ENCODE measurements at regions not wholly inside any gene's neighbourhood (a gene's known extent, or its start where the extent isn't known, plus 50 kb on each side); places are given as distances from the start of the nearest gene placed in this dataset.

DNA sequence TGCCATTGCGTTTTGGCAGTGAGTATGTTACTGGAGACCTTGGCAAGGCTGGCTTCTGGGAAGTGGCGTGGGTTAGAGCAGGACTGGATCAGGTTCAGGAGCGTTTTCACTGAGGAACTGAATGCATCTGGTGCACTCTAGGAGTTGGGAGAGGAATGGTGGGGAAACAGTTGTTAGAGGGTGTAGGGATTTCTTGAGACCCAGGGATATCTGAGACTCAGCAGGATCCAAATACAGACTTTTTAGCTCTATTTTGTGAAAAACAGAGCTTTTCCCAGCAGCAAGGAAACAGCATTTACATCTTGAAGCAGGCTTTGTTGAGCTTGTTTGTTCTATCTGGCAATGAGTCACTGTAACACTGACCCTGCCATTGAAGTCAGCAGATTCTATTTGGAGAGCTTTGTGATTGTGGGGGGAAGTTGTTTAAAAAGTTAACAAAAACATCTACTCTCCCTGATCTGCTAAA is 56.9 kb upstream of the NRIP1 start (continued):
- no peak for TF ChIP-seq ZNF670 (CRISPR knock-in tag; IDR thresholded peaks at IDR 0.05; ENCODE audit: borderline replicate concordance)
- 0 out of 2 replicates have a peak, but pooled peaks have one; percentile 31 for TF ChIP-seq NFKBIZ (CRISPR knock-in tag; IDR thresholded peaks at IDR 0.05)
- TF ChIP-seq RXRB (CRISPR knock-in tag; IDR thresholded peaks at IDR 0.05; ENCODE audit: borderline replicate concordance): peak; percentile 17; the same call in 1 of the 2 replicates
- TF ChIP-seq ZNF274 (CRISPR knock-in tag; IDR thresholded peaks at IDR 0.05): no peak
- TF ChIP-seq, protein P1, sequence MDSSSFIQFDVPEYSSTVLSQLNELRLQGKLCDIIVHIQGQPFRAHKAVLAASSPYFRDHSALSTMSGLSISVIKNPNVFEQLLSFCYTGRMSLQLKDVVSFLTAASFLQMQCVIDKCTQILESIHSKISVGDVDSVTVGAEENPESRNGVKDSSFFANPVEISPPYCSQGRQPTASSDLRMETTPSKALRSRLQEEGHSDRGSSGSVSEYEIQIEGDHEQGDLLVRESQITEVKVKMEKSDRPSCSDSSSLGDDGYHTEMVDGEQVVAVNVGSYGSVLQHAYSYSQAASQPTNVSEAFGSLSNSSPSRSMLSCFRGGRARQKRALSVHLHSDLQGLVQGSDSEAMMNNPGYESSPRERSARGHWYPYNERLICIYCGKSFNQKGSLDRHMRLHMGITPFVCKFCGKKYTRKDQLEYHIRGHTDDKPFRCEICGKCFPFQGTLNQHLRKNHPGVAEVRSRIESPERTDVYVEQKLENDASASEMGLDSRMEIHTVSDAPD (CRISPR knock-in tag; IDR thresholded peaks at IDR 0.05): no peak
- TF ChIP-seq XRCC5 (optimal IDR thresholded peaks at IDR 0.05; ENCODE audit: low read length): peak; percentile 20
- peak; percentile 68; the same call in 1 of the 2 replicates for TF ChIP-seq NFIC (IDR thresholded peaks at IDR 0.05; ENCODE audit: low read length)
- TF ChIP-seq FOXA3 (CRISPR knock-in tag; IDR thresholded peaks at IDR 0.05): peak; percentile 83
- no peak for TF ChIP-seq JDP2 (CRISPR knock-in tag; IDR thresholded peaks at IDR 0.05; ENCODE audit: borderline replicate concordance)
- TF ChIP-seq CHCHD3 (CRISPR knock-in tag; IDR thresholded peaks at IDR 0.05): no peak
- peak; percentile 83 for TF ChIP-seq ZNF292 (CRISPR knock-in tag; IDR thresholded peaks at IDR 0.05; ENCODE audit: borderline replicate concordance, low read depth)
- TF ChIP-seq MED1 (CRISPR knock-in tag; IDR thresholded peaks at IDR 0.05): peak; percentile 43; the same call in 1 of the 2 replicates
- TF ChIP-seq MEF2D (CRISPR knock-in tag; IDR thresholded peaks at IDR 0.05): peak; percentile 26; the same call in 1 of the 2 replicates
- TF ChIP-seq ZNF878 (CRISPR knock-in tag; IDR thresholded peaks at IDR 0.05): peak; percentile 54; the same call in 1 of the 2 replicates
- no peak for TF ChIP-seq LCORL (IDR thresholded peaks at IDR 0.05)
- peak; percentile 3; the same call in 1 of the 2 replicates for TF ChIP-seq LCORL (CRISPR knock-in tag; IDR thresholded peaks at IDR 0.05)
- TF ChIP-seq, protein P2, sequence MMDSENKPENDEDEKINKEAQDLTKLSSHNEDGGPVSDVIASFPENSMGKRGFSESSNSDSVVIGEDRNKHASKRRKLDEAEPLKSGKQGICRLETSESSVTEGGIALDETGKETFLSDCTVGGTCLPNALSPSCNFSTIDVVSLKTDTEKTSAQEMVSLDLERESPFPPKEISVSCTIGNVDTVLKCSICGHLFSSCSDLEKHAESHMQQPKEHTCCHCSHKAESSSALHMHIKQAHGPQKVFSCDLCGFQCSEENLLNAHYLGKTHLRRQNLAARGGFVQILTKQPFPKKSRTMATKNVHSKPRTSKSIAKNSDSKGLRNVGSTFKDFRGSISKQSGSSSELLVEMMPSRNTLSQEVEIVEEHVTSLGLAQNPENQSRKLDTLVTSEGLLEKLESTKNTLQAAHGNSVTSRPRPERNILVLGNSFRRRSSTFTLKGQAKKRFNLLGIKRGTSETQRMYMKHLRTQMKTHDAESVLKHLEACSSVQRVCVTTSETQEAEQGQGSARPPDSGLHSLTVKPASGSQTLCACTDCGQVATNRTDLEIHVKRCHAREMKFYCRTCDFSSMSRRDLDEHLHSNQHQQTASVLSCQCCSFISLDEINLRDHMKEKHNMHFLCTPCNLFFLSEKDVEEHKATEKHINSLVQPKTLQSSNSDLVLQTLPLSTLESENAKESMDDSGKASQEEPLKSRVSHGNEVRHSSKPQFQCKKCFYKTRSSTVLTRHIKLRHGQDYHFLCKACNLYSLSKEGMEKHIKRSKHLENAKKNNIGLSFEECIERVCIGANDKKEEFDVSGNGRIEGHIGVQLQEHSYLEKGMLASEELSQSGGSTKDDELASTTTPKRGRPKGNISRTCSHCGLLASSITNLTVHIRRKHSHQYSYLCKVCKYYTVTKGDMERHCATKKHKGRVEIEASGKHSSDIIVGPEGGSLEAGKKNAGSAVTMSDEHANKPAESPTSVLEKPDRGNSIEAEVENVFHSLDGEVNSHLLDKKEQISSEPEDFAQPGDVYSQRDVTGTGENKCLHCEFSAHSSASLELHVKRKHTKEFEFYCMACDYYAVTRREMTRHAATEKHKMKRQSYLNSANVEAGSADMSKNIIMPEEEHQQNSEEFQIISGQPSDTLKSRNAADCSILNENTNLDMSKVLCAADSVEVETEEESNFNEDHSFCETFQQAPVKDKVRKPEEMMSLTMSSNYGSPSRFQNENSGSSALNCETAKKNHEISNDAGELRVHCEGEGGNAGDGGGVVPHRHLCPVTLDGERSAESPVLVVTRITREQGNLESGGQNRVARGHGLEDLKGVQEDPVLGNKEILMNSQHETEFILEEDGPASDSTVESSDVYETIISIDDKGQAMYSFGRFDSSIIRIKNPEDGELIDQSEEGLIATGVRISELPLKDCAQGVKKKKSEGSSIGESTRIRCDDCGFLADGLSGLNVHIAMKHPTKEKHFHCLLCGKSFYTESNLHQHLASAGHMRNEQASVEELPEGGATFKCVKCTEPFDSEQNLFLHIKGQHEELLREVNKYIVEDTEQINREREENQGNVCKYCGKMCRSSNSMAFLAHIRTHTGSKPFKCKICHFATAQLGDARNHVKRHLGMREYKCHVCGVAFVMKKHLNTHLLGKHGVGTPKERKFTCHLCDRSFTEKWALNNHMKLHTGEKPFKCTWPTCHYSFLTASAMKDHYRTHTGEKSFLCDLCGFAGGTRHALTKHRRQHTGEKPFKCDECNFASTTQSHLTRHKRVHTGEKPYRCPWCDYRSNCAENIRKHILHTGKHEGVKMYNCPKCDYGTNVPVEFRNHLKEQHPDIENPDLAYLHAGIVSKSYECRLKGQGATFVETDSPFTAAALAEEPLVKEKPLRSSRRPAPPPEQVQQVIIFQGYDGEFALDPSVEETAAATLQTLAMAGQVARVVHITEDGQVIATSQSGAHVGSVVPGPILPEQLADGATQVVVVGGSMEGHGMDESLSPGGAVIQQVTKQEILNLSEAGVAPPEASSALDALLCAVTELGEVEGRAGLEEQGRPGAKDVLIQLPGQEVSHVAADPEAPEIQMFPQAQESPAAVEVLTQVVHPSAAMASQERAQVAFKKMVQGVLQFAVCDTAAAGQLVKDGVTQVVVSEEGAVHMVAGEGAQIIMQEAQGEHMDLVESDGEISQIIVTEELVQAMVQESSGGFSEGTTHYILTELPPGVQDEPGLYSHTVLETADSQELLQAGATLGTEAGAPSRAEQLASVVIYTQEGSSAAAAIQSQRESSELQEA (CRISPR knock-in tag; IDR thresholded peaks at IDR 0.05; ENCODE audit: not compliant biosample characterization): no peak
- TF ChIP-seq TEAD2 (CRISPR knock-in tag; IDR thresholded peaks at IDR 0.05): no peak
- no peak for TF ChIP-seq SOX13 (IDR thresholded peaks at IDR 0.05)
- peak in 1 of 2 experiments; percentile 88; a peak in 2 of 4 replicates for TF ChIP-seq SOX13 (CRISPR knock-in tag; conservative IDR thresholded peaks at IDR 0.05 in 1 of 2, IDR thresholded peaks at IDR 0.05 in 1 of 2)
